HFFc6 (cell line): ENCODE measurements at regions not wholly inside any gene's neighbourhood (a gene's known extent, or its start where the extent isn't known, plus 50 kb on each side); places are given as distances from the start of the nearest gene placed in this dataset.

Experiments used
- DNase-seq: peaks from one replicate; pipeline ENCODE4 v3.0.0-alpha.2; 2018
- H3K27ac Mint-ChIP-seq: 2 replicates; pipeline ENCODE4 v1.8.0; 2020; ENCODE audit warnings: mild to moderate bottlenecking, mixed read lengths
- H3K27me3 Mint-ChIP-seq: 2 replicates; pipeline ENCODE4 v1.8.0; 2021; ENCODE audit warnings: mild to moderate bottlenecking, moderate library complexity, mixed read lengths; ENCODE audit not compliant: insufficient read depth
- H3K36me3 Mint-ChIP-seq: 2 replicates; pipeline ENCODE4 v1.8.0; 2021; ENCODE audit warnings: low read depth, mixed read lengths
- H3K4me1 Mint-ChIP-seq: 2 replicates; pipeline ENCODE4 v1.8.0; 2020; ENCODE audit warnings: low read depth, mixed read lengths
- H3K4me3 Mint-ChIP-seq: 2 replicates; pipeline ENCODE4 v1.8.0; 2020; ENCODE audit warnings: mild to moderate bottlenecking, moderate library complexity, mixed read lengths
- H3K9me3 Mint-ChIP-seq: 2 replicates; pipeline ENCODE4 v1.8.0; 2020; ENCODE audit warnings: mild to moderate bottlenecking, mixed read lengths
- CTCF ChIP-seq: fragments of 200-600 bp; sonication (generic); IDR thresholded peaks from 2 replicates; pipeline ENCODE4 v1.5.0; 2021; ENCODE audit warnings: antibody characterized with exemption, mild to moderate bottlenecking

- no peaks in the 10 kb centered on the region for H3K36me3 Mint-ChIP-seq
- no peak overlapping the region for H3K4me3 Mint-ChIP-seq
- no peak overlapping the region for H3K27ac Mint-ChIP-seq
- H3K9me3 Mint-ChIP-seq = peaks cover 41% of the 10 kb centered on the region
- no peaks in the 10 kb centered on the region for H3K4me1 Mint-ChIP-seq
- no peaks in the 10 kb centered on the region; the same call in 1 of the 2 replicates for H3K27me3 Mint-ChIP-seq
- DNase-seq = no peak
- TF ChIP-seq CTCF = no peak
Measured at GRCh38 chr21:31426235-31426797, 82.3 kb upstream of the TIAM1 start.

DNA sequence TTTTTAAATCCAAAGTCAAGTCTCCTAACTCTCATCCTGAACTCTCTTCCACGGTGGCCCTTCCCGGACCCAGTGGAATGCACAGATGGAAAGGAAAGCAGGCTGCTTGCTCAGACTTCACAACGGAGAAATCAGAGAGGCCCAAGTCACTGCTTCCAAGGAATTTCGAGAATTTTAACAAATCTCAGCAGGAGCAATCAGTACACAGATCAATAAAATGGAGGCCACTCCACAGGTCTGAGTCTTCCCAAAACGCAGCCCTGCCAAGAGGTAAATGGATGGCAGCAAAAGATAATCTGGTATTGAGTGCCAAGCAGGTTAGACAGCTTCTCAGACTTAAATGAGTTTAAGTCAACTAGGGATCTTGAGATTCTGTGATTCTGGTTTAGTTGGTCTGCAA lies 81.1 kb upstream of the TIAM1 start:
- H3K27me3 Mint-ChIP-seq = no peaks in the 10 kb centered on the region; the same call in 1 of the 2 replicates
- peaks cover 42% of the 10 kb centered on the region for H3K9me3 Mint-ChIP-seq
- no peaks in the 10 kb centered on the region for H3K4me1 Mint-ChIP-seq
- no peak for DNase-seq
- TF ChIP-seq CTCF = no peak
- H3K36me3 Mint-ChIP-seq = no peaks in the 10 kb centered on the region
- no peak overlapping the region for H3K4me3 Mint-ChIP-seq
- no peak overlapping the region for H3K27ac Mint-ChIP-seq

- Mint-ChIP-seq H3K36me3 (no peaks in the 10 kb centered on the region), H3K27me3 (no peaks in the 10 kb centered on the region; the same call in 1 of the 2 replicates), H3K27ac (no peak overlapping the region), H3K9me3 (peaks cover 45% of the 10 kb centered on the region; the same call in 1 of the 2 replicates), H3K4me1 (no peaks in the 10 kb centered on the region), H3K4me3 (no peak overlapping the region)
- no peak for TF ChIP-seq CTCF
- DNase-seq = no peak
Measured at GRCh38 chr21:31424058-31424457, 80.0 kb upstream of the TIAM1 start.

GRCh38 chr21:31420988-31421387 lies 76.9 kb upstream of the TIAM1 start:
- H3K9me3 Mint-ChIP-seq = peaks cover 51% of the 10 kb centered on the region
- H3K4me1 Mint-ChIP-seq = no peaks in the 10 kb centered on the region
- DNase-seq = no peak
- H3K27me3 Mint-ChIP-seq = no peaks in the 10 kb centered on the region
- H3K36me3 Mint-ChIP-seq = peaks cover 5% of the 10 kb centered on the region
- H3K4me3 Mint-ChIP-seq = no peak overlapping the region
- H3K27ac Mint-ChIP-seq = no peak overlapping the region
- no peak for TF ChIP-seq CTCF

- no peak for TF ChIP-seq CTCF
- Mint-ChIP-seq H3K27ac (no peak overlapping the region), H3K4me3 (no peak overlapping the region), H3K4me1 (no peaks in the 10 kb centered on the region), H3K27me3 (no peaks in the 10 kb centered on the region), H3K36me3 (peaks cover 5% of the 10 kb centered on the region), H3K9me3 (peaks cover 57% of the 10 kb centered on the region)
- DNase-seq = no peak
Measured at GRCh38 chr21:31420354-31420753, 76.3 kb upstream of the TIAM1 start.
